ENCODE measurements at regions not wholly inside any gene's neighbourhood (a gene's known extent, or its start where the extent isn't known, plus 50 kb on each side); places are given as distances from the start of the nearest gene placed in this dataset.

GRCh38 chr5:119741691-119742090 is 112.3 kb downstream of the FAM170A start:
- H3K27ac ChIP-seq (ENCODE audit: insufficient read depth, low read length), result no peak overlapping the region
- POLR2A ChIA-PET (ENCODE audit: unreplicated experiment), result no interaction called here

More at GRCh38 chr5:119741691-119742090, 112.3 kb downstream of the FAM170A start:
- intact Hi-C loops (cut with micrococcal nuclease), result no loop called here
- H3K14ac ChIP-seq (replicated peaks; ENCODE audit: low read depth, low read length), result no peak overlapping the region
- CTCF ChIA-PET, result no interaction called here
- no peak overlapping the region for H2AK5ac ChIP-seq (ENCODE audit: low read depth, low read length)
- TF ChIP-seq POLR2A (IDR thresholded peaks at IDR 0.05; ENCODE audit: low read depth, low read length) (no peak), BHLHE40 (IDR thresholded peaks at IDR 0.05; ENCODE audit: low read depth, low read length) (no peak), RFX5 (IDR thresholded peaks at IDR 0.05; ENCODE audit: low read depth, low read length) (no peak), CHD1 (IDR thresholded peaks at IDR 0.05; ENCODE audit: low read depth, low read length) (no peak), MAFK (IDR thresholded peaks at IDR 0.05; ENCODE audit: low read depth, low read length) (no peak), RAD21 (IDR thresholded peaks at IDR 0.05; ENCODE audit: low read length) (no peak), SMC3 (IDR thresholded peaks at IDR 0.05; ENCODE audit: low read depth, low read length) (no peak)
- no peak overlapping the region for H2BK5ac ChIP-seq (ENCODE audit: low read depth, low read length, poor library complexity, severe bottlenecking)
- H3K27me3 ChIP-seq (ENCODE audit: control insufficient read depth, insufficient read depth, low read length), result no peaks in the 10 kb centered on the region
- H4K5ac ChIP-seq (ENCODE audit: low read depth, low read length), result no peak overlapping the region
- no peaks in the 10 kb centered on the region for H3K9me1 ChIP-seq (ENCODE audit: insufficient read depth, low read length)
- no peak overlapping the region for H2AK9ac ChIP-seq (replicated peaks; ENCODE audit: low read depth, low read length, poor library complexity)
- H4K91ac ChIP-seq (ENCODE audit: insufficient read depth, low read depth, low read length), result no peak overlapping the region
- no peak overlapping the region for H3K4me2 ChIP-seq (ENCODE audit: low read depth, low read length)
- no peaks in the 10 kb centered on the region for H3K79me1 ChIP-seq (ENCODE audit: low read depth in 1 of 2, low read length in 2 of 2)
- H4K20me1 ChIP-seq (ENCODE audit: insufficient read depth, low read length), result no peaks in the 10 kb centered on the region
- H3K18ac ChIP-seq (ENCODE audit: low read depth, low read length), result no peak overlapping the region
- no peak overlapping the region for H3K56ac ChIP-seq (ENCODE audit: extremely low read depth, insufficient read depth, low read length)
- no peak overlapping the region for H3K23ac ChIP-seq (ENCODE audit: low read depth, low read length)
- in situ Hi-C loops (cut with MboI; ENCODE audit: low sequenced_read_pairs), result no loop called here
- BruUV-seq (replicated peaks), result no TSS peak
- H2AFZ ChIP-seq (replicated peaks; ENCODE audit: low read length, poor library complexity), result no peak overlapping the region
- ATAC-seq (ENCODE audit: low read depth), result no peak
- no peak overlapping the region for H4K8ac ChIP-seq (ENCODE audit: low read depth in 2 of 2, low read length in 2 of 2)
- dilution Hi-C loops (cut with HindIII; ENCODE audit: low sequenced_read_pairs, unreplicated experiment), result no loop called here
- no peak overlapping the region for H3K4ac ChIP-seq (ENCODE audit: low read depth, low read length)
- no peaks in the 10 kb centered on the region for H3K4me1 ChIP-seq (ENCODE audit: control insufficient read depth, insufficient read depth, low read length)
- no peaks in the 10 kb centered on the region for H3K9me3 ChIP-seq (ENCODE audit: control insufficient read depth, insufficient read depth, low read length)
- no peak overlapping the region for H3K4me3 ChIP-seq (ENCODE audit: insufficient read depth, low read depth, low read length)
- H3K9ac ChIP-seq (ENCODE audit: low read depth, low read length), result no peak overlapping the region
- no peaks in the 10 kb centered on the region for H3K36me3 ChIP-seq (ENCODE audit: control insufficient read depth, insufficient read depth, low read length)
- H2BK120ac ChIP-seq (ENCODE audit: low read depth, low read length), result no peak overlapping the region
- H2BK15ac ChIP-seq (ENCODE audit: low read depth, low read length), result no peak overlapping the region
- no peak for DNase-seq
- H2BK20ac ChIP-seq (ENCODE audit: low read depth, low read length), result no peak overlapping the region
